SW 1271 (cell line): ENCODE measurements at regions not wholly inside any gene's neighbourhood (a gene's known extent, or its start where the extent isn't known, plus 50 kb on each side); places are given as distances from the start of the nearest gene placed in this dataset.

ENCODE experiments used
- DNase-seq, 2 experiments: peaks; one replicate each; lab custom pipeline; 2025; lab: John Stamatoyannopoulos, UW

DNA sequence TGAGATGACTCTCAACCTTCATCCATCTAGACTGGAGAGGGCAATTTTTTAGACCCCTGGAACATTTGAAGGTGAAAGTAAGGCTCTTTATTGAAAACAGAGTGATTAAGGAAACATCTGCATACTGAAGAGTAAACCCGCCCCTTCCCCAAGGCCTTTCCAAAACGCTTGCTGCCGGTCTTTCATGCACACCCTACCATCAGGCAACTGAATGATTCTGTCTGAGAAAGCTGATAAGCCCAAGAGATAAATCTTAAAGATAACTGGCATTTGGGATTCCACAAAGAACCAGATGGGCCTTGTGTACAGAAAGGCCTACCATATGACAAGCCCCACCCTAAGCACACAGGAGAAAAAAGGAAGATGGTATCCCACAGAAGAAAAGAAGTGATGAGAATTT is 54.4 kb upstream of the PIK3R1 start:
- no peak for DNase-seq

DNA sequence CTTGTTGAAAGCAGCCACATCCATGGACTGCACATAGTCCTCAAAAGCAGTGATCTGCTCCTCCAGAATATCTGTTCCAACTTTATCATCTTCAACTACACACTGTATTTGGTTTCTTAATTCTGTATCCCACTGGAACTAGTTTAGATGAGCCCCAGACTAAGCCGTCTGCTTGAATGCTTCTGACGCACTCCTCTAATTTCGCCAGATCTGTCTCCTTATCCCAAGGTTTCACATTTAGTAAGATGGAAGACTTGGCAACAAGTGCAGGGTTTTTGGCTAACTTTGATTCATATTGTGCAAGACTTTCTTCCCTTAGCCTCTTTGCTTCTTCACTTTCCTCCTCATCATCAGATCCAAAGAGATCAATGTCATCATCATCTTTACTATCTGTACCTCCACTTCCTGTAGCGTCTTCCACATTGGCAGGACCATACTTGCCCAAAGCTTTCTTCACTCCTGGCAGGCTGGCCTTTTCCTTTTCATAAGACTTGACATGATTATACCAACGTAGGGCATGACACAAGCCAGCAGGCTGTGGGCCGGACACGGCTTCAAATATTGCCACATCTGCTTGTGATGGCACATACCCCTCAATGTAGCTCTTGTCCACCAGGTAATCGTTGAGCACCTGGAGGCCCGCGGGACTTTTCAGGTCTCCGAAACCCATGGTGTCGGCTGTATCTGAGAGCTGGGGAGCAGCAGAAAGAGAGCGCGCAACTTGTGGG is 56.2 kb upstream of the PIK3R1 start:
- DNase-seq = no peak

- no peak for DNase-seq
Observed at GRCh38 chr5:68155940-68156339, 59.6 kb upstream of the PIK3R1 start.

DNA sequence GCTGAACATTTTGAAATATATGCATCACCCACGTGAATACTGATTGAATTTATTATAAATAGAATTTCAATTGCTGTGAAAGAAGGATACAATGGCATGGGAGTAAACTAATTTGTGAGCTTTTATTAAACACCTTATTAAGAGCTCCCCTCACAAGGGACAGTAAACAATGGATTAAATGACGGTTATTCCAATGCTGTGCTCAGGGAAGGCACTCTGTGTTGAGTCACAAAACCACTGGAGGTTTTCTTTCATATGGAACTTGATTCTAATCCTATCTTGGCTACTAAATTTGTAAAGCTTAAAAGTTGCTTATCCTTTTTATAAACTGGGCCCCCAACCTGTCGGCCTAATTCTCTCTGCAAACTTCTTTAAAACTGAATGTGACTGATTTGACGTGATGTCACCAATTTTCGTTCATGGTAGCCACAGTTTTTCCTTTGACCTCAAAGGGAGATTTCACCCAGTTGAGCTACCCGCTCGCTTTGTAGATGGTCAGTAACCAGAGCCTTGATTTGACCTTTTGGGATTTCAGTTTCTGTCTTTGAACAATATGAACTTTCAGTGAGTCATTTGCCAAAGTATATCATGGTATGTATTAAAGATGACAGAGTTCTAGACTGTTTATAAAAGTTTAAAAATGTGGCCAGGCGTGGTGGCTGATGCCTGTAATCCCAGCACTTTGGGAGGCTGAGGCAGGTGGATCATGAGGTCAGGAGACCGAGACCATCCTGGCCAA is 61.3 kb upstream of the PIK3R1 start:
- no peak for DNase-seq

GRCh38 chr5:68151812-68152211 is 63.7 kb upstream of the PIK3R1 start:
- no peak for DNase-seq

GRCh38 chr5:68149189-68149588 is 66.4 kb upstream of the PIK3R1 start:
- no peak for DNase-seq

- no peak for DNase-seq
Observed at GRCh38 chr5:68148096-68148495, 67.5 kb upstream of the PIK3R1 start.

DNA sequence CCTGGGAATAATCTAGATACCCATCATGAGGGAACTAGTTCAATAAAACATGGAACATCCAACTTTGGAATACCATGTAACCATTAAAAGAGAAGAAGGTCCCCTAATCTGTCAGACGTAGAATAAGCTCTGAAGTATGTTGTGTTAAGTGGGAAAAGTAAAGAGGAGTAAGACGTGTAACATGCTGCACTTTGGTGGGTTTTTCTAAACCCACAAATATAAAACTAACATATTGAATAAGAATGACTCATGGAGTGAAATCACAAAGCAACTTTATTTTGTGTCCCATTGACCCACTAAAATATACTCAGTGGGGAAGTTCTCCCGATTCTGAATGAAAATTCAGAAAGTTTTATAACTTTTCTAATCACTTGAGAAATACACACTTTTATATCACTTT is 67.9 kb upstream of the PIK3R1 start:
- DNase-seq = no peak

- DNase-seq = no peak
Observed at GRCh38 chr5:68141494-68141893, 74.1 kb upstream of the PIK3R1 start.

GRCh38 chr5:68140763-68141162 is 74.8 kb upstream of the PIK3R1 start:
- no peak for DNase-seq

DNA sequence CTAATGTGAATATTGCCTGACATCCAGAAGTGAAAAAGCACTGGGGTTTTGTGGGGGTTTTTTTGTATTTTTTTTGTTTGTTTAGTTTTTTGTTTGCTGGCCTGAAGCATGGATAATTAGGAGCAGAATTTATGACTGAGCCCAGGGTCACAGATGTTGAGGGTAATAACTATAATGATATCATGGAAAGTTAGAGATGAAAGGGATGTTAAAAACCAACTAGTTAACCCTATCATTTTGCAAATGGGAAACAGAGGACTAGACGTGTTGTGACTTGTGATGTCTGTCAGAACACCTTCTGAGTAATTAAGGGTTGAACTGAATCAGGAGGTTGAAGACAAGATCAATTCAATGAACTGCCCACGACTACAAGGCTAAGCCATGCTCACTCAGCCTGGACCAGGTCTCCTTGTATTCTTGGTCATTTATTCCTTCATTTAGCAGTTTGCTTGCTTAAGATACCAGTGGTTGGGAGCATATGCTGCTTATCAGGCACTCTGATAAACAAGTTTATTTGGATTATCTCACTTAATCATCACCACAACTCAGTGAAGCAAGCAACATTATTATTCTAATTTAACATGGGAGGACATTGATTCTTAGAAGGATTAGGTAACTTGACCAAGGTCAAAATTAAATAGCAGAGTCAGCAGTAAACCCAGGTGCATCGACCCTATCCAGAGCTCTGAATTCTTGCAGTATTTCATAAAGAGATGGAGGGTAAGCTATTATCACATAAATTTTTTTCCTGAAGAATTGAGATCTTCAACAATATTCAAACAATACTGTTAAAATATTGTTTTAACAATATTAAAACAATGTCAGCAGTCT is 75.7 kb upstream of the PIK3R1 start:
- no peak for DNase-seq

GRCh38 chr5:68137511-68138140 is 77.9 kb upstream of the PIK3R1 start:
- no peak for DNase-seq

- DNase-seq = no peak
Observed at GRCh38 chr5:68134669-68135313, 80.8 kb upstream of the PIK3R1 start.

GRCh38 chr5:68134033-68134668 is 81.4 kb upstream of the PIK3R1 start:
- DNase-seq = no peak

DNA sequence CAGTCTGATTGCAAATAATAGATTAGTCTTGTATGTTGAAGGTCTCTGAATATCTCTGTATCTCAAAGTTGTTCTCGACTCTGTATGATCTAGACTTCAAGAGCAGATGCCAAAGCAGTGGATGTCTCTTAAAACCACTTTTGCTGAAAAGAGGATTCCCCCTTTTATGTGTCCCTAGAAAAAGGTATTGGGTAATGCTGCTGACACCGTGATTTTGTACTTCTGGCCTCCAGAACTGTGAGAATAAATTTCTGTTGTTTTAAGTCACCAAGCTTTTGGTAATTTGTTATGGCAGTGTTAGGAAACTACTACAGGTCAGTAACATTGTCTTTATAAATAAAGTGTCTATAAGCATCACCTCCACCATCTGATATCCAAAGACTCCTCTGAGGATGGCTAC is 85.3 kb upstream of the PIK3R1 start:
- no peak for DNase-seq

- DNase-seq = no peak
Observed at GRCh38 chr5:68129364-68129763, 86.2 kb upstream of the PIK3R1 start.

- no peak for DNase-seq
Observed at GRCh38 chr5:68126886-68127285, 88.7 kb upstream of the PIK3R1 start.

DNA sequence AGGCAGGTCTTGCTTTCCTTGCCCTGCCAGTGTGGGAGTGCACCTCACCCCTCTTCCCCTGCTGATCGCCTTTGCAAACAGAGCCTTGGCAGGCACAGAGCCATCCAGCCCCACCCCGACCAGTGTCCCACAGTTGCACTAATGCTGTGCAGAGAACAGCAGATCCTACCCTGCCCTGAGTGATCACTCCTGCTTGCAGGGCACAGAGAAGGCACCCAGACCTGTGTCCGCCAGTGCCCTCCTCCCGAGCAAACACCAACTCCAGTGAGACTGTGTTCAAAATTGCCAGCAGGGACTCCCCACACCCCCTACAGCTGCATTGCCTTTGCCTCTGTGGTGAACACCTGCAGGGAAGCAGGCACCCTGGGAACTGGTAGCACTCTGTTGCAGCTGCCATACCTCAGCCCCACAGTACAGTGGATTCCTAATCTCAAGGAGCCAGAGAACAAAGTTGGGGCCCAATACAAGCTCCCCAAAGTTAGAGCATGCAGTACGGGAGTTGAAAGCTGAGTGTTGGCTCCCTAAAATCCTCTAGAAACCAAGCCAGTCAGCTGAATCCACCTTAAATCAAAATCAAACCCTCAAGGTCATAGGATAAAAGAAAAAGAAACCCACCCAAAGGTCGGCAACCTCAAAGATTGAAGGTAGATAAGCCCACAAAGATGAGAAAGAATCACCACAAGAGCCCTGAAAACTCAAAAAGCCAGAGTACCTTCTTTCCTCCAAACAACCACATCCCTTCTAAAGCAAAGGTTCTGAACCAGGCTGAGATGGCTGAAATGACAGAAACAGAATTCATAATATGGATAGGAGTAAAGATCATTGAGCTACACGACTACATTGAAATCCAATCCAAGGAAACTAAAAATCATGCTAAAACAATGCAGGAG is 92.9 kb upstream of the PIK3R1 start:
- no peak for DNase-seq

- no peak for DNase-seq
Observed at GRCh38 chr5:68116868-68117411, 98.6 kb upstream of the PIK3R1 start.

DNA sequence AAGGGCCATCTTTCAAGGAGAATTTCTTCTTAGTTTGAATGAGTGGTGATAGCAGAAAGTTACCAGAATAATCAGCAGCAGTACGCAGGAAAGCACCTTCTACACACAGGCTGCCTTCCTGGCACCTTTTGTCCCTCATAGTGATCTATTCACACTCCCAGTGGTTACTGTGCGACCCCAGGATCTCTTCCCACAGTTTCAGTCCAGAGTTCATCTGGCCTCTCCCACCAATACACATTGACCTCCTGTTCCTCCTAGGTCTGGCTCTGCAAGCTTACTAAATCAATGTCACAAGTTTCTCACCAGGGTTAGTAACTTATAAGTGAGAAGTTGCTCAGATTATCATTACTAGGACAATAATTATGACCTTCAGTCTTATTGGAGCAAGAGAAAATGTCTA is 99.1 kb upstream of the PIK3R1 start:
- DNase-seq = no peak
